A673 (cell line): ENCODE measurements at regions not wholly inside any gene's neighbourhood (a gene's known extent, or its start where the extent isn't known, plus 50 kb on each side); places are given as distances from the start of the nearest gene placed in this dataset.
A peak's percentile ranks its signal among the peaks of the same experiment; 100 is the strongest.

Experiments
- BruUV-seq: library from RNA; stranded (reverse); fragments of 400-500 nt; replicated peaks from 2 replicates; lab custom pipeline; 2021; lab: Mats Ljungman, UMichigan
- CTCF ChIA-PET: fragments of 300-600 bp; sonication (Branson Sonifier 250); formaldehyde crosslinking; loops from one replicate; lab custom pipeline; 2022; ENCODE audit warnings: antibody characterized with exemption; lab: Charles Lee
- POLR2A ChIA-PET: fragments of 300-600 bp; sonication (Branson Sonifier 250); formaldehyde crosslinking; loops from one replicate; lab custom pipeline; 2022; ENCODE audit warnings: antibody characterized with exemption; ENCODE audit not compliant: low non-redundant PET; lab: Charles Lee
- DNase-seq: peaks from one replicate; pipeline ENCODE4 v3.0.0-alpha.2; 2015; ENCODE audit warnings: low spot score
- H3K27ac ChIP-seq: fragments of 200-600 bp; sonication (generic); 2 replicates; pipeline ENCODE4 v1.5.1; 2016; ENCODE audit warnings: mixed run types, low read depth, mild to moderate bottlenecking, mixed read lengths, antibody characterized with exemption, low read length; ENCODE audit not compliant: poor library complexity, severe bottlenecking
- H3K27me3 ChIP-seq: fragments of 200-600 bp; sonication (generic); replicated peaks from 2 replicates; pipeline ENCODE4 v1.6.1; 2017; ENCODE audit warnings: mixed run types, low read depth, mild to moderate bottlenecking, mixed read lengths, antibody characterized with exemption, low read length; ENCODE audit not compliant: insufficient read depth, poor library complexity
- H3K36me3 ChIP-seq: fragments of 200-600 bp; sonication (generic); 2 replicates; pipeline ENCODE4 v1.6.1; 2016; ENCODE audit warnings: mixed run types, mild to moderate bottlenecking, mixed read lengths, antibody characterized with exemption, low read length; ENCODE audit not compliant: insufficient read depth, poor library complexity, severe bottlenecking
- H3K4me1 ChIP-seq: fragments of 200-600 bp; sonication (generic); 2 replicates; pipeline ENCODE4 v1.6.1; 2017; ENCODE audit warnings: mixed run types, mild to moderate bottlenecking, mixed read lengths, antibody characterized with exemption, low read length; ENCODE audit not compliant: insufficient read depth, poor library complexity, severe bottlenecking
- H3K4me3 ChIP-seq: fragments of 200-600 bp; sonication (generic); 2 replicates; pipeline ENCODE4 v1.5.1; 2016; ENCODE audit warnings: low read depth, mixed run types, mild to moderate bottlenecking, mixed read lengths, low read length; ENCODE audit not compliant: poor library complexity, severe bottlenecking
- H3K9me3 ChIP-seq: fragments of 200-600 bp; sonication (generic); 2 replicates; pipeline ENCODE4 v1.6.1; 2016; ENCODE audit warnings: mixed run types, low read depth, mild to moderate bottlenecking, mixed read lengths, antibody characterized with exemption, low read length; ENCODE audit not compliant: poor library complexity, severe bottlenecking
- CTCF ChIP-seq: fragments of 300-800, 200-600 bp; sonication (generic); conservative IDR thresholded peaks from 2 replicates; pipeline ENCODE4 v1.5.1; 2017; ENCODE audit warnings: low read depth, mild to moderate bottlenecking, antibody characterized with exemption, low read length, moderate library complexity, mixed read lengths
- EZH2 ChIP-seq: fragments of 200-600 bp; sonication (generic); IDR thresholded peaks from 2 replicates; pipeline ENCODE4 v1.6.1; 2017; ENCODE audit warnings: borderline replicate concordance, low read depth, mild to moderate bottlenecking, mixed read lengths, antibody characterized with exemption, low read length; ENCODE audit not compliant: poor library complexity, severe bottlenecking
- intact Hi-C: fragments of 100-400 bp; cut with micrococcal nuclease; formaldehyde crosslinking; loops from one replicate; pipeline ENCODE4 v1.10.0; 2022; ENCODE audit not compliant: unreplicated experiment

DNA sequence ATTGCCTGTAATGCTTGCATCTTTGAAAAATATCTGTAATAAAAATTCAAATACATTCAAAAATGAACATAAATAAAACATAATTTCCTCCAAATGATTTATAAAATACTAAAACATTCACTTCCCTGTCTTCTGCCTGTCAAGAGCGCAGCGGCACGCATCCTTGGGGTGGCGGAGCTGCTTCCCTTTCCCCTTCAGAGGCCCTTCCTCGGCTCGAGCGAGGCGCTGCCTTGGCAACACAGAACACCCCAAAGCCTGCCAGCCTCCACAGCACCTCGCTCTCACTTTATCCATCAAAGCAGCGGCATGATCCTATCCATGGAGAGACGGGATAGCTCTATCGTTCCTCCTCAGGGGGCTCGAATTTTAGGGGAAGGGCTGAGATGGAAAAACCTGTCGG, 146.2 kb downstream of the GXYLT1 start:
- Histone ChIP-seq H3K27ac (no peak overlapping the region), H3K27me3 (no peaks in the 10 kb centered on the region), H3K36me3 (no peaks in the 10 kb centered on the region), H3K4me1 (peaks cover 5% of the 10 kb centered on the region), H3K4me3 (no peak overlapping the region), H3K9me3 (no peaks in the 10 kb centered on the region)
- BruUV-seq = no TSS peak
- no peak for DNase-seq
- intact Hi-C loops = no loop called here
- CTCF ChIA-PET = no interaction called here
- no peak for TF ChIP-seq EZH2
- TF ChIP-seq CTCF = no peak
- POLR2A ChIA-PET = no interaction called here

GRCh38 chr12:41993283-41993682, 151.4 kb downstream of the GXYLT1 start:
- Histone ChIP-seq H3K4me3 (no peak overlapping the region), H3K36me3 (no peaks in the 10 kb centered on the region), H3K27me3 (no peaks in the 10 kb centered on the region), H3K9me3 (peaks cover 8% of the 10 kb centered on the region), H3K4me1 (peaks cover 25% of the 10 kb centered on the region), H3K27ac (no peak overlapping the region)
- no peak for TF ChIP-seq CTCF
- no peak for TF ChIP-seq EZH2
- DNase-seq = peak; percentile 35
- intact Hi-C loops = no loop called here
- no TSS peak for BruUV-seq
- CTCF ChIA-PET = interaction anchor here (0.7 kb wide), 1 partner anchor 1186 kb away, joined by 3 read pairs; no protein-coding TSS in a partner anchor
- POLR2A ChIA-PET = no interaction called here

DNA sequence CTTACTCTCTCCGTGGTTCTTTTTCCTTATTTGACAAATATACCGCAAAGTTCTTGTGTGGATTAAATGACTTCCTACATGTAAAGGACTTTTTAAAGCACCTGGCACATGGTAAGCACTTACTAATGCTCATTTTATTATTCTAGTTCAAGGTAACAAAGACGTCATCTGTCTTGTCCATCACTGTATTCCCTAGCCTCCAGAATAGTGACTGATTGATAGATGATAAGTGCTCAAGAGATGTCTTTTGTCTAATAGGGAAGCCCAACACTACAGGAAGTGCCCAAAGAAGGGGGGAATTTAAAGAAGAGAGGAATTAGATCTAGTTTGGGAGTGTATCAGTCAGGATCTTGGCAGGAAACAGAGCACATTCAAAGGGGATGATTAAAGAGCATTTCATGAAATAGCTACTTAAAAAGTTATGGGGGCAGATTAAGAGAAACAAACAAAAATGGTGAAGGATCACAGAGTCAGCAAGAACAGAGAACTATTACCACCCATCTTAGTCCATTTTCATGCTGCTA, 151.9 kb downstream of the GXYLT1 start:
- Histone ChIP-seq H3K36me3 (no peaks in the 10 kb centered on the region), H3K4me3 (no peak overlapping the region), H3K9me3 (peaks cover 8% of the 10 kb centered on the region), H3K27me3 (no peaks in the 10 kb centered on the region), H3K4me1 (peaks cover 25% of the 10 kb centered on the region), H3K27ac (no peak overlapping the region)
- ChIA-PET POLR2A (no interaction called here), CTCF (interaction anchor here (0.7 kb wide), 1 partner anchor 1187 kb away, joined by 3 read pairs; no protein-coding TSS in a partner anchor)
- DNase-seq = peak; percentile 57
- BruUV-seq = TSS peak; percentile 71
- intact Hi-C loops = no loop called here
- no peak for TF ChIP-seq EZH2
- TF ChIP-seq CTCF = no peak
